ENCODE measurements at regions not wholly inside any gene's neighbourhood (a gene's known extent, or its start where the extent isn't known, plus 50 kb on each side); places are given as distances from the start of the nearest gene placed in this dataset.

DNA sequence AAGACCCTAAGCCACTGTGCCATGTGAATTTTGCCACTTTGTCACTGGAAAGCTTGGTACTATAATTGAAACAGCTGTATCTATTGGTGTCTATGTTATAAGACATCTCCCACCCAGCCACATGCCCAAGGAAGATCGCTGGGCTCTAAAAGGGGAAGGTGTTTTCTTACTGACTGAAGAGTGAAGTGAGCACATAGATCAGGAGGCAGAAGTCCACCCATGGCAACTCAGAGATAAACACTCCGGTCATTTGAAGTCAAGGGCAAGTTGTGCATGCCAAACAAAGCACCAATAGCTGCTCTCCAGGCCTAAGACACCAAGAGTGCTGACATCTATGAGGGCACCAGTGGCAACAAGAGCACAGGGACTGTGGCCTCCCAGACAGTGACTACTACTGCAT is 153.8 kb downstream of the KCTD12 start:
- TF ChIP-seq, protein P1, sequence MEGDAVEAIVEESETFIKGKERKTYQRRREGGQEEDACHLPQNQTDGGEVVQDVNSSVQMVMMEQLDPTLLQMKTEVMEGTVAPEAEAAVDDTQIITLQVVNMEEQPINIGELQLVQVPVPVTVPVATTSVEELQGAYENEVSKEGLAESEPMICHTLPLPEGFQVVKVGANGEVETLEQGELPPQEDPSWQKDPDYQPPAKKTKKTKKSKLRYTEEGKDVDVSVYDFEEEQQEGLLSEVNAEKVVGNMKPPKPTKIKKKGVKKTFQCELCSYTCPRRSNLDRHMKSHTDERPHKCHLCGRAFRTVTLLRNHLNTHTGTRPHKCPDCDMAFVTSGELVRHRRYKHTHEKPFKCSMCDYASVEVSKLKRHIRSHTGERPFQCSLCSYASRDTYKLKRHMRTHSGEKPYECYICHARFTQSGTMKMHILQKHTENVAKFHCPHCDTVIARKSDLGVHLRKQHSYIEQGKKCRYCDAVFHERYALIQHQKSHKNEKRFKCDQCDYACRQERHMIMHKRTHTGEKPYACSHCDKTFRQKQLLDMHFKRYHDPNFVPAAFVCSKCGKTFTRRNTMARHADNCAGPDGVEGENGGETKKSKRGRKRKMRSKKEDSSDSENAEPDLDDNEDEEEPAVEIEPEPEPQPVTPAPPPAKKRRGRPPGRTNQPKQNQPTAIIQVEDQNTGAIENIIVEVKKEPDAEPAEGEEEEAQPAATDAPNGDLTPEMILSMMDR (conservative IDR thresholded peaks at IDR 0.05 in 1 of 2, IDR thresholded peaks at IDR 0.05 in 1 of 2; ENCODE audit: low read depth in 1 of 2, low read length in 2 of 2) = no peak
- no peak for TF ChIP-seq EZH2 (IDR thresholded peaks at IDR 0.05; ENCODE audit: low read length, missing control alignments)

Data from fibroblast of lung (primary cell).